Right ventricle myocardium superior (tissue), 1 donor: ENCODE measurements at regions not wholly inside any gene's neighbourhood (a gene's known extent, or its start where the extent isn't known, plus 50 kb on each side); places are given as distances from the start of the nearest gene placed in this dataset.
"Not testable (repeated sequence)": the region's sequence is repeated elsewhere in the genome, so short reads cannot be mapped to it uniquely, and the experiment has no call there.

Experiments used
- ATAC-seq: fragments of 200-7000 bp; cut with Tn5 transposase; one replicate; pipeline ENCODE4 v1.9.1; 2020; ENCODE audit warnings: mild to moderate bottlenecking; ENCODE audit not compliant: poor library complexity
- DNase-seq: peaks from one replicate; pipeline ENCODE4 v3.0.0-alpha.2; 2020
- intact Hi-C: fragments of 100-400 bp; cut with DNase I; formaldehyde crosslinking; loops from one replicate; pipeline ENCODE4 v1.11.2; 2022
- donor health status: DM: no; HTN: yes; CAD: no; lungs with severe emphysema.

DNA sequence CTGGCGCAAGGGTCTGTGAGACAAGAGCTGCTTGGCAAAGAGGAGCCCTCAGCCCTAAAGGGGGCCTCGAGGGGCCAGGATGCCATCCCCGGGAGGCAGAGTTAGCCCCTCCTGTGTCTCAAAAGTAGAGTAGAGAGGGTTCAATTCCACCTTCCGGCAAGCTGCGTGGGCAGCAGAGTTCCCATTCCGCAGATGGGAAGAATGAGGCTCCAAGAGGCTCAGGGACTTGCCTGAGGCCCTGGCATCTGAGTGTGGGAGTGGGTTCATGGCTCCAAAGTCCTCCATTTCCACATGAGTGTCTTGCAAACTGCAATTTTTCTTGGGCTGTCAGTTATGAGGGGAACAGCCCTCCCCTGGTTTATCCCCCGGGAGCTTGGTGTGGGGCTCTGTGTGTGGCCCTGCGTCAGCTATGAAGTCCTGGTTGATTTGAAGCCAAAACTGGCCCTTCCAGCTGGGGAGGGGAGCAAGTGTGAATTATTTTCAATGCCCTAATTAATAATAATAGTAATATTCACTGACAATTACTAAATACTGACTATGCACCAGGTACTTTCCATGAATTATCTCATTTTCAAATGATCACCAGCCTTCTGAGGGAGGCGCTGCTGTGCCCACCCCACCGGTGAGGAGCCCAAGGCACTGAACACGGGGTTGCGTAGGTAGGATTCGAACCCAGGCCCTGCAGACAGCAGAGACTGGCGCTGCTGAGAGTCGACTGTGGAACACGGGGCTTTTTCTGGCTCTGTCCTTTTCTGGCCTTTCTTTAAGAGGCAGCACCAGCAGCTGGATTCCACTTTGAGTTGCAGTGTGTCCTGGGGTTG, 153.0 kb upstream of the PTPN1 start:
- intact Hi-C loops: no loop called here
- ATAC-seq (no peak), DNase-seq (no peak)

DNA sequence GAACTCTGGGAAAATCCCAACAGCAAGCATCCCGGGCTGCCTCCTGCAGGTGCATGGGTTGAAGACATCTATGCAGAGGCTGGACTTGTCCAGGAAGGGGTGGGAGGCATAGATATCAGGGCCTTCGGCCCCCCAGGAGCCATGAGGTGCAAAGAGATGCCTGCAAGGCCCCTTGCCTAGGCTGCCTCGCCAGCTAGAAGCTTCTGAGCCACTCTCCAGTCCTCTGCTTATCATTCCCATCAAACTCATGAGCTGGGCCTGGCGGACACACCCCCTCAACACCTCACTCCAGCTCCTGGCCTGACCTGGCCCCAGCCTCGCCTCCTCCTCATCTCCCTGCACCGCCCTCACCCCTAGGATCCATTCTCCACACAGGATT, 152.4 kb upstream of the PTPN1 start:
- DNase-seq (no peak), ATAC-seq (peak; percentile 14)
- intact Hi-C loops: no loop called here

DNA sequence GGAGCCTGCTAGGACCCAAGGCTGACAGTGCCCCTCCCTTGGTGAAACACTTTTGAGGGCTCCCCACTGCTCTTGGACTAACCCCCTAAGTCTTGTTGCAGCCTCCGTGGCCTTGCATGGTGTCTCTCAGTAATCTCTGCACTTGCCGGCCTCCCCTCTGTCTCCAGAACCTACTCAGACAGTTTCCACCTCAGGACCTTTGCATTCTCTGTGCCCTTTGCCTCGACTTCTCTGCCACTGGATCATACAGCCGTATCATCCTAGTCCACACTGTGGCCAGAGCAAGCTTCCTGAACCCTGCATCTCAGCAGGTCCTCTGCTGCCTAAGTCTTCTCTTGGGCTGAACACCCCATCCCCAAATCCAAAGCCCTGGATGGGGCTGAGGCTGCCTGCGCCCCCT, 152.0 kb upstream of the PTPN1 start:
- ATAC-seq: no peak
- intact Hi-C loops: no loop called here
- no peak for DNase-seq

DNA sequence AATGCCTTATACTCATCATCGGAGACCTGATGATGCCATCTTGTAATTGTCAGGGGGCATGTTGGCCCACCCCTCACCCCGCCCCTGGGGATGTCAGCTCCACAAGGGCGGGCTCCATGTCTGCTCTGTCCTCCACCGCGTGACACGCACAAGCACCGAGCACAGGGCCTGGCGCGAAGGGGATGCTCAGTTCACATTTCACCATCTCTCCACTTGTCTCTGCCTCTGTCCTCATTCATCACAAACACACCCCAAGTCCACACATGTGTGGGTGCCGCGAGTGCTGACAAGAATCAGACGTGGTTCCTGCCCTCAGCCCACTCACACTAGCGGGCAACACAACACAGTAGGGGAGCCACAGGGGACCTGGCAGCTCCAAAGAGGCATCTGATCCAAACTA, 151.2 kb upstream of the PTPN1 start:
- ATAC-seq (no peak), DNase-seq (no peak)
- intact Hi-C loops: no loop called here

DNA sequence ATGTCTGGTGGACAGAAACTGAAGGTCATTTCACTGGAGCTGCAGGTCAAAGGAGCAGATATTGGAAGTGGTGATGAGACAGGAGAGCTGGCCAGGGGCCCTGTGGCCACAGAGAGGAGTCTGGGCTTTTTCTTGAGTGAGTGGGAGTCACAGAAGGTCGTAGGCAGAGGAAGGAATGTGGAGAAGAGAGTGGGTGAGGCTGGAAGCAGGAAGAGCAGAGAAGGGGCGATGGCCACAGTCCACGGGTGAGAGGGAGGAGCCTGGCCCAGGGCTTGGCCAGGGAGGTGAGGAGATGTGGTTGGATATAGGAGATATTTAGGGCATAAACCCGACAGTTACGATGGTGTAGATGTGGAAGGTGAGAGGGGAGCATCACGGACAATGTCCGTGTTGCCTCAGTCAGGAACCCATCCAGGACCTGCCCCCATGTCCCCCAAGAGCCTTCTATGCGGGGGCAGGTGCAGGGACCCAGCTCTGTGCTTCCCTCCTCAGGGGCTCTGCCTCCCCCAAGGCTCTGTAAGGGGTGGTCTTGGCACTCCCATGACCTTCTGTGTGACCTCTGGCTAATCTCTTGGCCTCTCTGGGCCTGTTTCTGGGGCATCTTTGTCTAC, 150.5 kb upstream of the PTPN1 start:
- DNase-seq (no peak), ATAC-seq (no peak)
- intact Hi-C loops: no loop called here

DNA sequence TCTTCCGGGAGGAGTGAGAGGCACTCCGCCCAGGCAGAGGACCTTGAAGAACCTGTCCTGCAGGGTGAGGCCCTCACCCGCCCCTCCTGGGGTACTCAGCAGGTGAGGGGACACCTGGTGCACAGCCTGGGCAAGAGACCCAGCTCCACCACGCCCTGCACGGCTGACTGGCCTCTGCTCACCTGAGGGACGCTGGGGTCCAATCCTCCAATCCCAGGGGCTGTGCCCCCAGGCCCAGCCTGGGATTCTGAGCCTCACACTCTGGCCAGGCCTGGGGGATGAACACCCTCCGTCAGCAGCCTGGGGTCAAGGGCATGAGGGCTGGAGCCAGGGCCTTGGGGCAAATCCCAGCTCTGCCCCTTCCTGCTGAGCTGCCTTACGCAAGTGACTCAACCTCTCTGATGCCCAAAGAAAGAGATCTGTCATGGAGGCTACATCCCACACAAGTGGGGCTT, 149.9 kb upstream of the PTPN1 start:
- ATAC-seq (no peak), DNase-seq (no peak)
- intact Hi-C loops: no loop called here

DNA sequence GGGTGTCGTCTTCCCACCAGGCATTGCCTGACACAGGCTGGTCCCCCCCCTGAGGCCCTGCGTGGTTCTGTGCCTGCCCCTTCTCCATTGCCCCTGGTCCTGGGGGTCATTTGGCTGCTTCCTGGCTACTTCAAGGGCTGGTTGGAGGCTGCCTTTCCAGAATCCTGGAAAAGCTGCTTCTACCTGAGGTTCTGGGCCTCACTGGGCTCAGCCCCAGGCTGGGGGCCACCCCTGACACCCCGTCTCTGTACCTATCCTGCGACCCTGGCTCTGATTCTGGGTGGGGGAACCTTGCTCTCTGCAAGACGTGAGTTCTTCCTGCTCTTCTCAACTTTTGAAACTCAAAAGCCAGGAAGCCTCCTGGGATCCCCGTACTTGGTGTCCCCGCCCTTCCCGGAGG, 149.3 kb upstream of the PTPN1 start:
- DNase-seq (no peak), ATAC-seq (no peak)
- intact Hi-C loops: no loop called here

DNA sequence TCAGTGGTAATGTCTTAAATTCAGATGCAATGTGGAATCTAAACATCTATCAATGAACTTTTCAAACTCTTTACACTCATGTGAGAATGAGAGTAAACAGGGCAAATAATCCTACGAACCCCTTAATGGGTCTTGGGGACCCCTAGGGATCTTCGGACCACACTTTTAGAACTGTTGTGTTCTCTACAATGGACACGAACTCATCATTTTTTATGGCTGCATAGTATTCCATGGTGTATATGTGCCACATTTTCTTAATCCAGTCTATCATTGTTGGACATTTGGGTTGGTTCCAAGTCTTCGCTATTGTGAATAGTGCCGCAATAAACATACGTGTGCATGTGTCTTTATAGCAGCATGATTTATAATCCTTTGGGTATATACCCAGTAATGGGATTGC, 148.0 kb upstream of the PTPN1 start:
- DNase-seq, intact Hi-C loops, ATAC-seq: not testable (repeated sequence)

DNA sequence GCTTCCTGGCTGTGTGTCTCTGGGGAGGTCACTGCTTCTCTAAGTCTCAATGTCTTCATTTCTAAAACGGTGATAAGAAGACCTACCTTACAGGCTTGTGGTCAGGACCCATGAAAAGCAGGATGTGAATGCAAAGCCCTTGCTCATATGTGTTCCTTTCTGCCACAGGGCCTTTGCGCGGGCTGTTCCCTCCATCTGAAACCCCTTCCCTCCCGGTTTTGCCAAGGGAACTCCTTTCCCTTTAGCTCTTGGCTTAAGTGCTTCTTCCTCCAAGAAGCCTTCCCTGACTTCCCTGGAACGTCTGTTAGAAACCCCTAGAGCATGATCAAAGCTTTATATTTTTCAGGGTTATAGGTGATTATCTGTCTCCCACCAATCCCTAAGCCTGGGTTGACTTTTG, 147.2 kb upstream of the PTPN1 start:
- intact Hi-C loops: no loop called here
- ATAC-seq: no peak
- no peak for DNase-seq

DNA sequence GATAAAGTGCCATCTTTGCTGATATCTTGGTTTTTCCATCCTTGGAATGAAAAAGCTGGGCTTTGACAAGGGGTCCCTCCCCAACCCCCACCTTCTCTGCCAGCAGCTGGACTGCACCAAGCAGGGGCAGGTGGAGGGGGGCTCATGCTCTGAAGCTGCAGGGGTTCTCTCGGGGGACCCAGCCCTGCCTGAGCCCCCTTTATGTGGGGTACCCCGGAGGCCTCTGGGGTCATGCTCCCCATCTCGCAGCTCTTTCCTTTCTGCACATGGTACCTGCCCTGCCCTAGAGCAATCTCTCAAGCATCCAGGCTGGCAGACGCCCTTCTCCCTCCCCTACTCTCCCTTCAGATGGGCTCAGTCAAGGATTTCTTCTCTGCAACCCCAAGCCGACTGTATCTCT, 146.7 kb upstream of the PTPN1 start:
- ATAC-seq (no peak), DNase-seq (no peak)
- intact Hi-C loops: no loop called here

DNA sequence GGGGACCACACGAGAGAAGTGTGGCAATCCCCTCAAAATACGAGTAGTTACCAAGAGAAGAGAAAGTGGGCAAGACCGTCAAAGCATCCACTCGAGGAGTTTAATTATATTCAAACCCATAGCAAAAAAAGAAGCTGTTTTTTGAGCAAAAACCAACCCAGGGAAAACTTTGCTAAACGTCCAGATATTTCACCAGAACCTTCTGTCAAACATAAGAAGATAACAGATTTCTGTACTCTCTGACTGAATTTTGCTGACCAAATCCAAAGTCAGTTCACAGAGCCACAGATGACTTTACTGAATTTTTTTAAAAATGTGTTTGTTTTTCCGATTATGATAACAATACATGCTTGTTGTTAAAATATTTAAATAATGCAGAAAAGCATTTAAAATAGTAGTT, 145.6 kb upstream of the PTPN1 start:
- intact Hi-C loops: no loop called here
- no peak for DNase-seq

DNA sequence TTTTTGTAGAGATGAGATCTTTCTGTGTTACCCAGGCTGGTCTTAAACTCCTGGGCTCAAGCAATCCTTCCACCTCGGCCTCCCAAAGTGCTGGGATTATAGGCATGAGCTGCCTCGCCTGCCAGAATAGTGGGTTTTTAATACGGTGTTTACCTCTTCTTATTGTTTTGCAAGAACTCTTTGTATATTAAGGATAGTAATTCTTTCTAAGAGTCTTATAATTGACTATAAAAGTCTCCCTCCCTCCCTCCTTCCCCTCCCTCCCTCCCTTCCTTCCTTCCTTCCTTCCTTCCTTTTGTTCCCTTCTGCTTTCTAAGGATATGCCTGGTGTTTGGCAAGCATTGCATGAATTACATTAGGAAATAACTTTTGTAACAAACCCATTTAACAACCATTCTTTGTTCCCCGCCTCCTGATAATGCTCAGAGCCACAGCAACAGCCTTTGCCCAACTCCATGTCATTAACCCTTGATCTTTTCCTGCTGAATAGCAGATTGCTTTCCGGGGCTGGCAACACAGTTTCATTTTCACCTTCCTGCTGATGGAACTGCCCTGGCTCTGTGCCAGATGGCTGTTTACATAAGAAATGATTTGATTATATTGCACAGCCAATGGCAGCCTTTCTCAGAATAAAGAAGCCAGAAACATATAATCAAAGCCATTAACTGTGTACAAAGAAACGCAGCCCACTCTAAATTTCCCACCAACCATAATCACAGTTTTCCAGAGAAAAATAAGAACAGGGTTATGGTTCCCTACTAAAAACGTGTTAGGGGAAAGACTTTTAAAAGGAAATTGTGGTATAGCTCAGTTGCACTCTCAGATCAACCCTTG, 143.7 kb upstream of the PTPN1 start:
- intact Hi-C loops: no loop called here
- DNase-seq (peak; percentile 74), ATAC-seq (peak; percentile 63)

More for the DNA sequence above, 145.6 kb upstream of the PTPN1 start:
- ATAC-seq: no peak

DNA sequence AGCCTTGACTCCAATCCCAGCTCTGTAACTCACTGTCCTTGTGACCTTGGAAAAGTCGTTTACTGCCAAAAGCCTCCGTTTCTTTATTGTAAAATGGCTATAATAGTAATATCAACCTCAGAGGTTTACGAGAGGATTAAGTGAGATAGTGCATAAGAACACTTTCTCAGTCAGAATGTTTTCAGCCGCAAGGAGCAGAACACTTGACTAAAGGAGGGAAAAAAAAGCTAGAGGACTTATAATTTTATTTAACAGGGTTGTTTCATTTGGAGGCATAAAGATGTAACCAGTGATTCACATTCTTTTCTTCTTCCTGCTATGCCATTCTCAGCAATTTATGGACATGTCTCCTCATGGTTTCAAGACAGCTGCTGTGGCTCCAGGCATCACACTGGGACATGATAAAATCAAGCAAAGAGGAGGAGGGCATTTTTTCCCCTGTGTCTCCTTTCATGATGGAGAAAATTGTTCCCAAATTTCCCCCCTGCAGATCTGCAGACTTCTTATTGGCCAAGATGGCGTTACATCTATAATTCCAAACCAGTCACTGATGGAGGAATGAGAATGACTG, 143.0 kb upstream of the PTPN1 start:
- DNase-seq (no peak), ATAC-seq (no peak)
- intact Hi-C loops: no loop called here

DNA sequence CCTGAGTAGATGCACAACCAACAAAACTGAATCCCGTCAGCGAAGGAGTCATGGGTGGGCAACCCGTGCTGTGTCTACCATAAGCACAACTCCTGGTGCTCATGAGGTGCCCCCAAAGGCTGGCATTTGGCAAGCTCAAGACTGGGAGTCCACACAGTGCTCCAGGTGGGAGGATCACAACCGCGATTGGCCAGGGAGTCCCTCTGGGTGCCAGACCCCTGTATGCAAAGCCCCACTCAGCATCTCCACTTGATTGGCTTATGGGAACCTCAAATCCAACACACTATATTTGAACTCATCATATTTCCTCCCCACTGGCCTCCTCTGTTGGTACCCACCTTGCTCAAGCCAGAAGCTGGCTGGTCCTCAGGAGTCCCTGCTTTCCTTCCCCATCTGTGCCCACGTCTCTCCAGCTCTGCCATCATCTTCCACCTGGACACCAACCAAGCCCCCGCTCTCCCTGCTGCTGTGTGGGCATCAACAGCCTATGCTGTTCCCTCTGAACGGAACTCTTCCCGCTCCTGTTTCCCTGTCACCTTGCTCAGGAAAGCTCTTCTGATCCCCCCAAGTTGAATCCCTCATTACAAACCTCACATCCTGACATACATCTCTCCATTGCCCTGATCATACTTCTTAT, 142.3 kb upstream of the PTPN1 start:
- no peak for DNase-seq
- ATAC-seq: no peak
- intact Hi-C loops: no loop called here

DNA sequence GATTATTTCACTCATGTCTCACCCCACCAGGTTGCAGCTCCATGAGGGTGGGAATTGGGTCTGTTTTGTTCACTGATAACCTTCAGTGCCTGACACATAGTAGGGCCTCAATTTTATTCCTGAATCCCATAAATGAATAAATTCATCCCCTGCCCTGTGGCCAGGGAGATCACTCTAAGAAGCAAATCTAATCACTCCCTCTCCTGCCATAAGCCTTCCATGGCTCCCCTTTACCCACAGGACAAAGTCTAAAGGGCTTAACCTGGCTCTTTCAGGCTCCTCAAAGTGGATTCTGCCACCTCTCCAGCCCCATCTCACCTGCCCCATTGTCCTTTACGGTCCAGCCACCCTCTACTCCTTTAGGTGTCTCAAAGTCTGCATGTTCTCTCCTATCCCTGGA, 141.8 kb upstream of the PTPN1 start:
- intact Hi-C loops: no loop called here
- no peak for ATAC-seq

DNA sequence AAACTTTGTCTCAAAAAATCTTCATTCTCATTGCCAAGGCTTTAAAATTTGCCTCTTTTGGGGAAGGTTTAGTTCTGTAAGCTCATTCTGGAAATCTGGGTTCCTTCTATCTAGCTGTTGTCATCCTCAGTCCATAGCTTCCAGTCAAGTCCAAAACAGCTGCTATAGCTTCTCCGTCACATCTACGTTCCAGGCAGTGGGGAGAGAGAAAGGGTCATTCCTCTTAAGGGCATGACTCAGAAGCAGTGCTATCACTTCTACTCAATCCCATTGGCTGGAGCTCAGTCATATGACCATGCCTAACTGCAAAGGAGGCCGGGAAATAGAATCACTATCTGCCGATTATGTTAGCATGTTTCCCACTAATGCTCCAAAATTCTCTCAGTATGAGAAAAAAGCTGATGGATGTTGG, 141.4 kb upstream of the PTPN1 start:
- ATAC-seq: peak; percentile 16
- no peak for DNase-seq
- intact Hi-C loops: no loop called here

More for the DNA sequence above, 141.8 kb upstream of the PTPN1 start:
- no peak for DNase-seq

DNA sequence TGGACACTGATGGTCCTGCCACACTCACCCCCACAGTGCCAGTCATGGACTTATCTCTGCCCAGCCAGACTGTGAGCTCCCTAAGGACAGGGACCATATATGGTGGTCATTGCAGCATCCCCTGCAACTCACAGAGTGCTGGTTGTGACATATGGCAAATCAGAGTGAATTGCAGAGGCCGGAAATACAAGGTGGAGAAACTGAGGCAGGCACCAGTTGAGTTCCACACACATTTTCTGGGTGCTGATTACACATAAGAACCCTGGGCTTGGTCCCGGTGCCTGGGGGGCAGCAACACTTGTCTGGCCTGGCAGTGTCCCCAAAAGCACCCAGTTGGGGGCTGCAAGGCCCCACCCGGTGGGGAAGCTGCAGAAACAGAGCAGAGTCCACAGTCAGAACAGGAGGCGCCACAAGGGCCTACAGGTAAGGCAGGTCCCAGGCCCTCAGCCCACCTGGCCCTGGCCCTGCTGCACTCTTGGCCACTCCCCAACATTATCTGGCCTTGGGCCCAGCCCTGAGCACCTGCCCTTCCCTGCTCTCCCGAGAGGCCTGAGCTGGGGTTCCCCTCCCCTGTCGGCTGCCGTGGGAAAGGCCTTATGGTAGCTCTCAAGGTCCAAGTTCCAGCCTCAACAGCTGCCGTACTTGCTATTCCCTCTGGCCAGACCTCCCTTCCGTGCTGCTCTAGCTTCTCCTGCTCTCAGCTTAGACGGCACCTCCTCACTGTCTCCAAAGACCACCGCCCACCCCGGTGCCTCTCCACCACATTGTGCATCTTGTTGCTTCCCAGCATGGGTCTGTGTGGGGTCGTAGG, 140.8 kb upstream of the PTPN1 start:
- intact Hi-C loops: no loop called here
- DNase-seq (no peak), ATAC-seq (peak; percentile 61)

DNA sequence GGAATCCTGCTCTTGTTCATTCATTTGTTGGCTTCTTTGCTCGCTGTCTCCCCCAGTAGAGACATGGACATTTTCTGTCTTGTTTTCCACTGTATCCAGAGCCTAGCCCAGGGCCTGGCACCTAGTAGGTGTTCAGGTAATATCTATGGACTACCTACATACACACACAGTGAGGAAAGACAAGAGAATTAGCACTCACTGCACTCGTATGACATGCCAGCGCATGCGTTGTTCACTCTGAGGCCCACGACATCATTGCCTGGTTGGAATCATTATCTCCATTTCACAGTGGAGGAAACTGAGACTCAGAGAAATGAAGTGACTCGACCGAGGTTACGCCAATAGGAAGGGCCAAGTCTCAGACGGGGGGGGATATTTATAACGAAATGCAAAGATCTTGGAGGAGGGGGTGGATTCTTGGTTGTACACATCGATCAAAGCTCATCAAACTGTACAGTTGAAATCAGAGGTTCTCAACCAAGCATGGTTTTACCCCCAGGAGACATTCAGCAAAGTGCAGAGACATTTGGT, 140.1 kb upstream of the PTPN1 start:
- intact Hi-C loops: no loop called here
- DNase-seq (no peak), ATAC-seq (no peak)
